PC-9 (cell line): ENCODE measurements at regions not wholly inside any gene's neighbourhood (a gene's known extent, or its start where the extent isn't known, plus 50 kb on each side); places are given as distances from the start of the nearest gene placed in this dataset.

Experiments used
- BruUV-seq: library from RNA; stranded (reverse); fragments of 400-500 nt; replicated peaks from 2 replicates; lab custom pipeline; 2021; lab: Mats Ljungman, UMichigan
- CTCF ChIA-PET: fragments of 300-600 bp; sonication (Branson Sonifier 250); formaldehyde crosslinking; loops from one replicate; lab custom pipeline; 2022; ENCODE audit warnings: antibody characterized with exemption; lab: Charles Lee
- POLR2A ChIA-PET: fragments of 300-600 bp; sonication (Branson Sonifier 250); formaldehyde crosslinking; loops from one replicate; lab custom pipeline; 2022; ENCODE audit warnings: antibody characterized with exemption; ENCODE audit not compliant: unreplicated experiment; lab: Charles Lee
- DNase-seq, 2 experiments: peaks; one replicate each; pipeline versions ENCODE4 v3.0.0 to v3.0.0-alpha.2; 2015 to 2022; ENCODE audit warnings: mixed read lengths in 1 of 2
- H2AFZ ChIP-seq: fragments of 200-600 bp; sonication (generic); 2 replicates; pipeline ENCODE4 v1.8.1; 2017; ENCODE audit warnings: antibody characterized with exemption
- H3F3A ChIP-seq: fragments of 200-600 bp; sonication (generic); 2 replicates; pipeline ENCODE4 v1.8.1; 2017; ENCODE audit warnings: antibody characterized with exemption, mild to moderate bottlenecking, low read depth; ENCODE audit not compliant: insufficient read depth
- H3K27ac ChIP-seq: fragments of 200-600 bp; sonication (generic); 2 replicates; pipeline ENCODE4 v1.6.1; 2016; ENCODE audit warnings: mixed run types
- H3K27me3 ChIP-seq: fragments of 200-600 bp; sonication (generic); 2 replicates; pipeline ENCODE4 v1.6.1; 2016; ENCODE audit warnings: low read depth, mixed run types; ENCODE audit not compliant: insufficient read depth
- H3K36me3 ChIP-seq: fragments of 200-600 bp; sonication (generic); 2 replicates; pipeline ENCODE4 v1.6.1; 2016; ENCODE audit warnings: low read depth, mixed run types
- H3K4me1 ChIP-seq: fragments of 200-600 bp; sonication (generic); replicated peaks from 2 replicates; pipeline ENCODE4 v1.6.1; 2016; ENCODE audit warnings: mixed run types; ENCODE audit not compliant: insufficient read depth
- H3K4me2 ChIP-seq: fragments of 200-600 bp; sonication (generic); 2 replicates; pipeline ENCODE4 v1.6.1; 2017; ENCODE audit warnings: mixed run types
- H3K4me3 ChIP-seq: fragments of 200-600 bp; sonication (generic); 2 replicates; pipeline ENCODE4 v1.6.1; 2016; ENCODE audit warnings: mixed run types
- H3K79me2 ChIP-seq: fragments of 200-600 bp; sonication (generic); 2 replicates; pipeline ENCODE4 v1.6.1; 2017; ENCODE audit warnings: low read depth, mixed run types
- H3K9me2 ChIP-seq: fragments of 200-600 bp; sonication (generic); 2 replicates; pipeline ENCODE4 v1.8.1; 2017; ENCODE audit warnings: mild to moderate bottlenecking; ENCODE audit not compliant: insufficient read depth
- H3K9me3 ChIP-seq: fragments of 200-600 bp; sonication (generic); 2 replicates; pipeline ENCODE4 v1.8.1; 2016; ENCODE audit warnings: low read depth; ENCODE audit not compliant: insufficient read depth
- H4K20me1 ChIP-seq: fragments of 200-600 bp; sonication (generic); 2 replicates; pipeline ENCODE4 v1.8.1; 2017; ENCODE audit not compliant: insufficient read depth
- CTCF ChIP-seq: fragments of 200-600 bp; sonication (generic); conservative IDR thresholded peaks from 2 replicates; pipeline ENCODE4 v1.6.1; 2017; ENCODE audit warnings: mixed run types, antibody characterized with exemption, mild to moderate bottlenecking, moderate library complexity
- EZH2 ChIP-seq: fragments of 200-600 bp; sonication (generic); IDR thresholded peaks from 2 replicates; pipeline ENCODE4 v1.8.0; 2017; ENCODE audit warnings: antibody characterized with exemption, low read depth
- intact Hi-C: fragments of 100-400 bp; cut with micrococcal nuclease; formaldehyde crosslinking; loops from one replicate; pipeline ENCODE4 v1.10.0; 2022; ENCODE audit not compliant: unreplicated experiment

GRCh38 chr5:92562065-92562464 lies 1019.0 kb downstream of the NR2F1-AS1 start:
- no peaks in the 10 kb centered on the region for H3K9me2 ChIP-seq
- peaks cover 4% of the 10 kb centered on the region; the same call in 1 of the 2 replicates for H3K4me1 ChIP-seq
- H3K27me3 ChIP-seq: no peaks in the 10 kb centered on the region
- ChIA-PET POLR2A (no interaction called here), CTCF (no interaction called here)
- no peaks in the 10 kb centered on the region for H4K20me1 ChIP-seq
- H3K4me3 ChIP-seq: no peak overlapping the region
- DNase-seq: no peak
- no peak overlapping the region for H3K27ac ChIP-seq
- H3K4me2 ChIP-seq: no peak overlapping the region
- H3F3A ChIP-seq: no peaks in the 10 kb centered on the region; the same call in 1 of the 2 replicates
- no peaks in the 10 kb centered on the region for H3K9me3 ChIP-seq
- intact Hi-C loops: no loop called here
- TF ChIP-seq EZH2: no peak
- no peak for TF ChIP-seq CTCF
- BruUV-seq: no TSS peak
- H3K36me3 ChIP-seq: no peaks in the 10 kb centered on the region
- no peak overlapping the region for H2AFZ ChIP-seq
- no peaks in the 10 kb centered on the region for H3K79me2 ChIP-seq

GRCh38 chr5:92561411-92561959 lies 1019.5 kb downstream of the NR2F1-AS1 start:
- DNase-seq: peak in 1 of 2 experiments; percentile 38
- Histone ChIP-seq H3K4me2 (no peak overlapping the region), H3K27ac (no peak overlapping the region), H3K4me3 (no peak overlapping the region), H3K4me1 (peaks cover 4% of the 10 kb centered on the region; the same call in 1 of the 2 replicates), H3K36me3 (no peaks in the 10 kb centered on the region), H2AFZ (no peak overlapping the region), H3K9me3 (no peaks in the 10 kb centered on the region), H3F3A (no peaks in the 10 kb centered on the region; the same call in 1 of the 2 replicates), H3K27me3 (no peaks in the 10 kb centered on the region), H3K9me2 (no peaks in the 10 kb centered on the region), H3K79me2 (no peaks in the 10 kb centered on the region), H4K20me1 (no peaks in the 10 kb centered on the region)
- no TSS peak for BruUV-seq
- ChIA-PET CTCF (no interaction called here), POLR2A (no interaction called here)
- TF ChIP-seq CTCF: no peak
- no peak for TF ChIP-seq EZH2
- intact Hi-C loops: no loop called here

GRCh38 chr5:92560698-92561401 lies 1020.2 kb downstream of the NR2F1-AS1 start:
- TF ChIP-seq CTCF (no peak), EZH2 (no peak)
- Histone ChIP-seq H3K4me3 (no peak overlapping the region), H2AFZ (no peak overlapping the region), H3K27ac (no peak overlapping the region), H3K27me3 (no peaks in the 10 kb centered on the region), H3K4me1 (peaks cover 4% of the 10 kb centered on the region; the same call in 1 of the 2 replicates), H3K79me2 (no peaks in the 10 kb centered on the region), H3K36me3 (no peaks in the 10 kb centered on the region), H3K4me2 (no peak overlapping the region), H3K9me2 (no peaks in the 10 kb centered on the region), H3K9me3 (no peaks in the 10 kb centered on the region), H4K20me1 (no peaks in the 10 kb centered on the region), H3F3A (no peaks in the 10 kb centered on the region; the same call in 1 of the 2 replicates)
- BruUV-seq: no TSS peak
- intact Hi-C loops: no loop called here
- POLR2A ChIA-PET: no interaction called here
- DNase-seq: no peak
- CTCF ChIA-PET: no interaction called here
